NCI-H1092 (cell line): ENCODE measurements at regions not wholly inside any gene's neighbourhood (a gene's known extent, or its start where the extent isn't known, plus 50 kb on each side); places are given as distances from the start of the nearest gene placed in this dataset.
"Not testable (repeated sequence)": the region's sequence is repeated elsewhere in the genome, so short reads cannot be mapped to it uniquely, and the experiment has no call there.

Experiments used
- DNase-seq: peaks from one replicate; lab custom pipeline; 2025; lab: John Stamatoyannopoulos, UW

DNA sequence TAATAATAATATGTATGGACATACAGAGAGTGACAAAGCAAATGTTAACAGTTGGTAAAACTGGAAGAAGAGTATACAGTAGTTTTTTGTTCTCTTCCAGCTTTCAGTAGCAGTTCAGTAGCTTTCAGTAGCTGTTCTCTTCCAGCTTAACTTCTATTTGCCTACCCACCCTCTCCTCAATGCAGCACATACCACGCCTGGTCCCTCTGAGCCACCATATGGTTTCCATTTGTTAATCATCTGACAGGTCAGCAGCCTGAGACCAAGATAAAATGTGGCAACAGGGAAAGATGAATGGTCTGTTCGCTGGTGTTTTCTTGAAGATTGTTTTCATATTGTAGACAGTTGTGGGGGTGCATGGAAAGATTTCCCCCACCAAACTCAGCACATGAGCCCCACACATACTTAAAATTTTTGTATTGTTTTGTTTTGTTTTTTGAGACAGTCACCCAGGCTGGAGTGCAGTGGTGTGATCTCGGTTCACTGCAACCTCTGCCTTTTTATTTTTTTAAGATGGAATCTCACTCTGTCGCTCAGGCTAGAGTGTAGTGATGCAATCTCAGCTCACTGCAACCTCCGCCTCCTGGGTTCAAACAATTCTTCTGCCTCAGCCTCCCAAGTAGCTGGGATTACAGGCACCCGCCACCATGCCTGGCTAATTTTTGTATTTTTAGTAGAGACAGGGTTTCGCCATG lies 56.8 kb downstream of the ATP6V0E2 start:
- DNase-seq = not testable (repeated sequence)

DNA sequence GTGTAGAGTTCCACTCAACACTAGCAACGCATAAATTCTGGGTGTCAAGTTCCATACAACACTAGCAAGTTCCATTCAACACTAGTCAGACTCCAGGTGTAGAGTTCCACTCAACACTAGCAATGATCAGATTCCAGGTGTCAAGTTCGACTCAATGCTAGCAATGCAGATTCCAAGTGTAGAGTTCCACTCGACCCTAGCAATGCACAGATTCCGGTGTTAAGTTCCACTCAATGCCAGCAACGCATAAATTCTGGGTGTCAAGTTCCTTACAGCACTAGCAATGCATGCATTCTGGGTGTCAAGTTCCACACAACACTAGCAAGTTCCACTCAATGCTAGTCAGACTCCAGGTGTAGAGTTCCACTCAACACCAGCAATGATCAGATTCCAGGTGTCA lies 60.0 kb downstream of the ATP6V0E2 start:
- not testable (repeated sequence) for DNase-seq

DNA sequence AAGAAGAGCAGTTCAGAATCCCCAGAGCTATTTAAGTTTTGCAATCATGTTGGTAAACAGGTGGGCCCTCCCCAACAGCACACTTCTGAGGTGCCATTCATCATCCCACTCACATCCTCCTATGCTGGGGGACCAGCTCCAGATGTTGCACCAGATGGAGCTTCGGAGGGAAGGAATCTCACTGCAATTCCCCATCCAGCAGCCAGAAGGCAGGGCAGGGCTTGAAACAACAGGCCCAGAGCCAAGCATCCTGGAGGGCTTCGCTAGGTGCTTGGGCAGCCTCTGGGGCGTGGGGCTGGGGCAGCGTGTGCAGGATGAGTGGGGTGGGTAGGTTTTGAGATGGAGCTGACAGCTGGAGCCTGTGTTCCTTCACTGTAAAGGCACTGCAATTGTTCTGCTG lies 73.6 kb downstream of the ATP6V0E2 start:
- not testable (repeated sequence) for DNase-seq

DNA sequence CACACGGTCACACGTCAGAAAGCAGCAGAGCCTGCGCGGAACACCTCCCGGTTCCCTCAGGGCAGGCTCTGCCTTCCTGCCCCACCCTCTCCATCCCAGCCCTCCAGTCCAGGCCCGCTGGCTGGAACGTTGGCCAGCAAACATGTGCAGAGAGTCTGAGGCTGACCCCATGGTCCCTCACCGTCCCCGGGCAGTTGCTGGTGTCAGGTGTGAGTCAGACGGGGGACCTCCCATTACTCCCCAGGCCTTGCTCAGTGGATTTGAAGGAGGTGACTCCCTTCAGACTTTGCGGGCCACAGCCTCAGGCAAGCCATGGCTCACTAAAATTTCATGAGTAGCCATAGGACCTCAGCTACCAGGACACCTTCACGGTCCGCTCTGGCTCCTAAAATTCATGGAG lies 74.7 kb downstream of the ATP6V0E2 start:
- not testable (repeated sequence) for DNase-seq

DNA sequence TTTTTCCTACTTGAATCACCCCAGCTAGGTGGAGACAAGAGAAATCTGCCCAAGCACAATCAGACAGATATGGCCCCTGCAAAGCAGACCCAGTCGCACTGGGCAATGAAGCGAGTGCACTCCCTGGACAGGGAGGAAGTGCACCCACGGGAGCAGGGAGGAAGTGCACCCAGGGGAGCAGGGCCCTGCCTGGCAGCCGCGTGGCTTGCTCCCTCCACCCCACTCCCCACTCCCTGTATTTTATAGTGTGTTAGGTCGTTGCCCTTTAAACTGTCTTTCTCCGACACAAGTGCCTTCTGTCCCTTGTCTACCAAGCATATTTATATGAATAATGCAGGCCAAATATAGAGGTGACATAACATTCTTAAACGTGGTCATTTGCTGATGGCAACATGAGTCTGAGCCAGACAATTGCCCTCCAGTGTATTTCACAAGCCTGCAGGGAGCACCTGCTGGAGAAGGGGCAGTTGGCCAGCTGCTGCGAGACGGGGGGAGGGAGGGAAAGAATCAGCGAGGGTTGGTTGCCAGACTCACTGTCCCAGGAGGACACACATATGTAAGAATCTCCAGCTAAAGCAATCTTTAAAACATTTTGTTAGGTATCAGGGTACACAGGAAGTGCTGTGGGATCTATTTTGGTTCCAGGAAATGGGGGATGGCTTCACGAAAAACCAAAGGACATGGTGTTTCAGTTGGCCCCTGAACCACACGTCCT lies 76.3 kb downstream of the ATP6V0E2 start:
- peak; percentile 18 for DNase-seq

DNA sequence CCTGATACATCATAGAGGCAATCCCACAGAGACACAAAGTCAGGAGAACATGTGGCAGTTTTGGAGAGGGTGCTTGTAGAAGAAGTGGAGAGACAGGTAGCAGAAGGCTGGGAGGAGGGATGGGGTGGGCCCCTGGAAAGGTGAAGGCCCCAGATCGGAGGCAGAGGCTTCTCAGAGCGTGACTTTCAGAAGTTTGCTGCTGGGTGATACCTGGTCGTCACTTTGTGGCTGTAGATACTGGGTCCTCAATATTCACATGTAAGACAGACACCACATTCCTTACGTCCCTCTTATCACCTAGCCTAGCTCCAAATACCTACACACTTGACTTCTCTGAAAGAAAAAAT lies 76.8 kb downstream of the ATP6V0E2 start:
- not testable (repeated sequence) for DNase-seq

DNA sequence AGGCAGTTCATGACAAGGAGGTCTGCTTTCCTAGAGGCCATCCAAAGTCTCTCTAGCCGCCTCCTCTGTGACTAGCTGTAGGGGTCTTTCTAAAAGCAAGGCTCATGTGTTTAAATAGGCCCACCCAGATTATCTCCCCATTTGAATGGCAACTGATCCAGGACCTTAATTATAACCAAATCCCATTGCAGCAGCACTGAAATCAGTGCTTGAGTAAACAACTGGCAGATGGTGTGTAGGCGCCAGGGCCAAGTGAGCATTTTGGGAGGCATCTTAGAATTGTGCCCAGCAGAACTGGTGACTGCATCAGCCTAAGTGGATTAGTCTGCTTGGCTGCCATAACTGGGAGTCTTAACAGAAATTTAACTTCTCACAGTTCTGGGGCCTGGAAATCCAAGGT lies 77.8 kb downstream of the ATP6V0E2 start:
- DNase-seq = peak; percentile 52

DNA sequence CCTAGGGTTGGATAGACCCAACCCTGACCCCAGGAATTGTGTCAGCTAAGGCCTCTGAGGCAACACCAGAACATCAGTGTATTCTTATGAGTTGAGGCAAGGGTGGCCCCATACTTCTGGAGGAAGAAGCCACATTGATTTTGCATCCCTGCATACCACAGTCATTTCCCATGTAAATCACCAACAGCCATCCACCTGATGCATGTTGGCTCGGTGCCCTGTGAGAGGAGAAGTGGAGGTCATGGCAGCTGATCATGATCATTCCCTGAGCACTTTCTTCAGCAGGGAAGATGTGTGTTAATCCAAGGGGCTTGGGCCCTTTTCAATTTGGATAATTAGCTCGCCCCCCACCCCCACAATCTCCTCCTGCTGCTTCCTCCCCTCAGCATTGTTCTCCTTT lies 85.1 kb downstream of the ATP6V0E2 start:
- not testable (repeated sequence) for DNase-seq

DNA sequence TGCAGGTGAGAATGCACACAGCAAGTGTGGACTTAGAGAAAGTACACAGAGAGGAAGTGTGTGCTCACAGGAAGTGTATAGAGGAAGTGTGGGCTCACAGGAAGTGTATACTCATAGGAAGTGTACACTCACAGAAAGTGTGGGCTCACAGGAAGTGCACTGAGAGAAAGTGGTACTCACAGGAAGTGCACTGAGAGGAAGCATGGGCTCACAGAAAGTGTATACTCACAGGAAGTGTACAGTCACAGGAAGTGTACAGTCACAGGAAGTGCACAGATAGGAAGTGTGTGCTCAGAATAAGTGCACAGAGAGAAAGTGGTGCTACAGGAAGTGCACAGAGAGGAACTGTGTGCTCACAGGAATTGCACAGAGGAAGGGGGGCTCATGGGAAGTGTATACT lies 87.1 kb downstream of the ATP6V0E2 start:
- not testable (repeated sequence) for DNase-seq

DNA sequence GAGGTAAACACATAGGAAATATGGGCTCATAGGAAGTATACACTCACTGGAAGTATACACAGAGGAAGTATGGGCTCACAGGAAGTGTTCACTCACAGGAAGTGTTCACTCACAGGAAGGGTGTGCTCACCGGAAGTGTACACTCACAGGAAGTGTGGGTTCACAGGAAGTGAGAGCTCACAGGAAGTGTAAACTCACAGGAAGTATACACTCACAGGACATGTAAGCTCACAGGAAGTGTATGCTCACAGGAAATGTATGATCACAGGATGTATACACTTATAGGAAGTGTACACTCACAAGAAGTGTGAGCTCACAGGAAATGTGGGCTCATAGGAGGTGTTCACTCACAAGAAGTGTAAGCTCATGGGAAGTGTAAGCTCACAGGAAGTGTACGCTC lies 88.1 kb downstream of the ATP6V0E2 start:
- DNase-seq = not testable (repeated sequence)

DNA sequence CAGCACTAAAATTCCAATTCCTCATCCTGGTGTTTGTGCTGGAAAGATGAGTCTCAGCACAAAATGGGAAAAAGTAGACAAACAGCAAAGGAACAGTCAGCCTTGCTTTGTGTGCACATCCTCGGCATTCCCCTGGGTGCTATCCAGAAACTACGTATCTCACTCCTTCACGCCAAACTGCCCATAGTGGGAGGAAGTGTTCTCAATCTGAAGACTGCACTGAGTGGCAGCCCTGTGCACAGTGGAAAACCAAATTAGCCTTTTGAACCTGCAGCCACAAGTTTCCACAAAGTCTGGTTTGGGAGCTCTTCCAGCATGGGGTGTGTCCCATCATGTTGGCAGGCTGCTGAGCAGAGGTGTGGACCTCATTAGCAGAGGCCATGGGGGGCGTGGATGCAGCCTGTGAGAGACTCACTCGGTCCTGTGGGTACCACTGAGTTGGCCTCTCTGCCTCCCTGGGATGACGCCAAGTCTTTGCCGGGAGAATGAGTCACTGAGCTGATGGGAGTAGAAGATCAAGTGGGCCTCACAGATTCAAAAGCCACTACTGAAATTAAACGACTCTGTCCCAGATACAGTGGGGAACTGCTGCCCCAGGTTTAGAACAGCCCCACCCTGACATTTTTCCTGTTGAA lies 89.0 kb downstream of the ATP6V0E2 start:
- not testable (repeated sequence) for DNase-seq

DNA sequence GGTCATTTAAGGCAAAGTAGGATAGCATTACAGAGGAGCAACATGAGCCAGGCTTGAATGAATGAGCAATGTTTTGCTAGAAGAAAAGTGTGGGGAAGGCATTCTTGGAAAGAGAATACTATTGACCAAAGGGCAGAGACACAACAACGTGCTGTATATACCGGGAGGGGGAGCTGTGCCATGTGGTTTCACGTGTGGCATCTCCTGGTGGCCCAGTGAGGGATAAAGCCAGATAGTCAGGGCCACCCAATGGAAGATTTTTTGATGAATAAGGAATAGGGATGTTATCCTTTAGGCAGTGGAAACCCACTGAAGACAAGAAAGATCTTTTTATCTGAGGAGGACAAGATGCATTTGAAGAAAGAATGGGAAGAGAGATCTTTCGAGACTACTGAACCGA lies 90.2 kb downstream of the ATP6V0E2 start:
- not testable (repeated sequence) for DNase-seq

DNA sequence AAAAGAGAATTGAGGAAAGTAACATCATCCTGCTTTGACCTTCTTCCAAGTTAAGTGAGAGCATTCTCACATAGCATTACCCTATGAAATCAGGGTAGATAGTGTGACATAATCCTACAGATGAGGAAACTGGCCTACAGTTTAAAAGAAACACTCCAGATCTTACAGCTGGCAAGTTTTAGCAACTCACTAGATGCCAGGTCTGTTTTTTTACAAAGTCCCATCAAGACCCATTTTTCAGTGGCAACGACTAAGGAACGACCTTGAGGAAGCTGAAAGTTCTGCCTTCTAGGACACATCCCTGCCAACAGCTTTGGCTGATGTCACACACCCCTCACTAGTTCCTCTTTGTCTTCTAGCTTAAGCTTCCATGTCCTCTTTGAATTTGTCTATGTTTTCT lies 92.7 kb downstream of the ATP6V0E2 start:
- not testable (repeated sequence) for DNase-seq

DNA sequence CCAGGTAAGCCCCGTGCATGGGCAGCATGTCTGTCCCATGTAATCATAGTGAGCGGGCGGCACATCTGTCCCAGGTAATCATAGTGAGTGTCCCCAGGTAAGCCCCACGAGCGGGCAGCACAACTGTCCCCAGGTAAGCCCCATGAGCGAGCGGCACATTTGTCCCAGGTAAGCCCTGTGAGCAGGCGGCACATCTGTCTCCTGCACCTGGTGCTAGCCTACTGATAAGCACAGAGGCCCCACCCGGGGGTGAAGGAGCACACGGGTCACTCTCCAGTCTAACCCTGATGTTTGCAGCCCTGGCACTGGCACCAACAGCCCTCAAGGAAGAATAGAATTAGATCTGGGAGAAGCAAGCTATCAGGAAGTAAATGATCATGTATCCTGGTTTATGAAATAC lies 99.2 kb downstream of the ATP6V0E2 start:
- DNase-seq = not testable (repeated sequence)

DNA sequence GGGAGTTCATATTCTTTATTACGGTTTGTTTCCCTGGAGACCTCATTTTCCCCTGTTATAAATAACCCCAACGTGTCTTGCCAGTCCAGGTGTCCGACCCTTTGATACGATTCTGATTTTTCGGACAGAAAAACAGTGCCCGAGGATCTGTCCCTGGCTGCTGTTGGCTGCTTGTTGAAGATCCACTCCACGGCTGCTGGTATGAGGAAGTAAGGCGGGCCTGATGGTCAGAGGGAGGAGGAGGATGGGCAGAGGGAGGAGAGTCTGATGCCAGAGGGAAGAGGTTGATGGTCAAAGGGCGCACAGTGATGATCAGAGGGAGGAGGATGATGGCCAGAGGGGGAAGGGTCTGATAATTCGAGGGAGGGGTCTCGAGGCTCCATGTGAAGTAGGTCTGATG lies 99.9 kb downstream of the ATP6V0E2 start:
- not testable (repeated sequence) for DNase-seq

DNA sequence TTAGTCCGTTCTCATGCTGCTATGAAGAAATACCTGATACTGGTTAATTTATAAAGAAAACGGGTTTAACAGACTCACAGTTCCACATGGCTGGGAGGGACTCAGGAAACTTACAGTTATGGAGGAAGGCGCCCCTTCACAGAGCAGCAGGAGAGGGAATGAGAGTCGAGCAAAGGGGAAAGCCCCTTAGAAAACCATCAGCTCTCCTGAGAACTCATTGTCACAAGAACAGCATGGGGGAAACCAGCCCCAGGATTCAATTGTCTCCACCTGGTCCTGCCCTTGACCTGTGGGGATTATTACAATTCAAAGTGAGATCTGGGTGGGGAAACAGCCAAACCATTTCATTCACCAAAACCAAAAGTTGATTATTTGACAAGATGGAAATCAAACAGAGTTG lies 101.8 kb downstream of the ATP6V0E2 start:
- not testable (repeated sequence) for DNase-seq

DNA sequence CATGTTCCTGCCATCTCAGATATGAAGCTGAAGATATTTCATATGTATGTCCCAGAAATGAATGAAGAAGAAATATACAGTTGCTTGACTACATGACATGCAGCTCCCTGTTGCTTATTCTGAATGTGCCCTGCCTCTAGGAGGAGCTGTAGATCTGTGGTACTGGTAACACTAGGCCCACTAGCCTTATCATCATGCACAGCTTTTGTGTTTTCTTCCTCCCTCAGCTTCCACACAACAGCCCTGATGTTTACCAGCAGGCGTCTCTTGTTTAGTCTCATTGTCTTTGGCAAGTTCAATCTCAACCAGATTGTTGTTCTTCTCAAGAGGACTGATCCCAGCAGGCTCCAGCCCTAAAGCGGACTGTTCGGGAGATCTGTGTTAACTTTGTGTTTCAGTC lies 104.8 kb downstream of the ATP6V0E2 start:
- DNase-seq = not testable (repeated sequence)

DNA sequence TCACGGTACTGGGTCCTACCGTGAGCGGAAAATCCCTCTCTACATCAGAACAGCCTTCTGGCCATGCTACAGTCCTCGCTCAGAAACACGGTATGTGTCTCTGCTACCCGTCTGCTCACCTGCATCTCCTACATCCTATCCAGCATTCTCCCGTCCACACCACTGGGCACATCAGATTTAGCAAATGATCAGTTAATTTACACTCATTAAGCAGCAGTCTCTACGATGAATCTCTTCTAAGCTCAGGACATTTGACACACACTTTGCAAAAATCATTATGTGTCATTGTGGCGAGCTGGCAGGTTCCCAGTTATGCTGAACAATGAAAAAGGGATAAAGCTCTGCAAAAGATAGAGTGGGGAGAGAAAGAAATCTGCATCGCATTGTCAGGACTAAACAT lies 105.2 kb downstream of the ATP6V0E2 start:
- DNase-seq = not testable (repeated sequence)

DNA sequence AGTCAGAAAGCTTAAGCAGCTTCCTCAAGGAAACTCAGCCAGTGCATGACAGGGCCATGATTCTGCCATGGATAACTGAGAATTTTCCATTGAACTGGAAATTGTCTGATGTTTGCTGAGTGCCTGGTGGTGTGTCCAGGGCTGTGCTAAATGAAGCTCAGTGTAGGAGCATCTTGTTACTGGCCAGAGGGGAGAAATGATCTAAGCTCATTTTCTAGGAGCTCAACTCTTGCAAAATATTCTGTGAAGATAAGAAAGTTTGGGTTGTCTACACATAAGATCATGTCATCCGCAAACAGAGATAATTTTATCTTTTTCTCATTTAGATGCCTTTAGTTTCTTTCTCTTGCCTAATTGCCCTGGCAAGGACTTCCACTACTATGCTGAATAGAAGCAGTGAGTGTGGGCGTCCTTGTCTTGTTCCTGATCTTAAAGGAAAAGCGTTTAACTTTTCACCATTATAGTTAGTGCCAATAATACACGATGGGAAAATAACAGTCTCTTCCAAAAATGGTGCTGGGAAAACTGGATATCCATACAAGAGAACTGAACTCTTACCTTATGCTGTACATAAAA lies 108.9 kb downstream of the ATP6V0E2 start:
- DNase-seq = not testable (repeated sequence)

DNA sequence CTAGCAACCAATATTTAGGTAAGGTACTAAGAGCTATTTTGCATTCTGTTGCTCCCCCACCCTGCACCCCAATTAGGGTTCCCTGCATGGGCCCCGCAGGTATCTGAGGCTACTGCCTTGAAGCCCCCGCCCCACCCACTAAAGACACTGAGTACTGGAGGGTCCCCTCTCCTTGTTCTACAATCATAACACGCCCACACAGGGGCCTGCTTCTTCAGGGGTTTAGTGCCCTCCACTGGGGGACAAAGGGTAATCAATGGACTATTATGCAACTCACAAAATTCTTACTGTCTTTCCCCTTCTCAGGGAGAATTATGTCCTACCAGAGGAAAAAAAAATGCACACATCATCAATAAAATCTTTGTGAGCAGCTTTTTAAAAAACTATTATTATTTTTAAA lies 113.1 kb downstream of the ATP6V0E2 start:
- not testable (repeated sequence) for DNase-seq

DNA sequence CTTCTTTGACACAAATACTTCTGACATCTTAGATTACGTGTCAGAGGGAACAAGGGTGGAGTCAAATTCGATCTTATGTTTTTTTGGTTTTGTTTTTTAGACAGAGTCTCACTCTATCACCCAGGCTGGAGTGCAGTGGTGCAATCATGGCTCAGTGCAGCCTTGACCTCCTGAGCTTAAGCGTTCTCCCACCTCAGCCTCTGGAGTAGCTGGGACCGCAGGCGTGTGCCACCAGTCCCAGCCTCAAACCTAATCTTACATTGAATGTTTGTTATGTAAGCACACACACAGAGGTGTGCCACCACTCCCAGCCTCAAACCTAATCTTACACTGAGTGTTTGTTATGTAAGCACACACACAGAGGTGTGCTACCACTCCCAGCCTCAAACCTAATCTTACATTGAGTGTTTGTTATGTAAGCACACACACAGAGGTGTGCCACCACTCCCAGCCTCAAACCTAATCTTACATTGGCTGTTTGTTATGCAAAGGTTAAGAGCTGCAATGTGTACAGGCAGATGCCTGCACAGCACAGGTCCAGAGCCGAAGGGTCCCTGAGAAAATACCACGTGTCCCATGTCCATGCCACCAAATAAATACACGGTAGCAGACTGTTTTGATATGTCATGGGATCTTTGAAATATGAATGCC lies 118.0 kb downstream of the ATP6V0E2 start:
- not testable (repeated sequence) for DNase-seq

DNA sequence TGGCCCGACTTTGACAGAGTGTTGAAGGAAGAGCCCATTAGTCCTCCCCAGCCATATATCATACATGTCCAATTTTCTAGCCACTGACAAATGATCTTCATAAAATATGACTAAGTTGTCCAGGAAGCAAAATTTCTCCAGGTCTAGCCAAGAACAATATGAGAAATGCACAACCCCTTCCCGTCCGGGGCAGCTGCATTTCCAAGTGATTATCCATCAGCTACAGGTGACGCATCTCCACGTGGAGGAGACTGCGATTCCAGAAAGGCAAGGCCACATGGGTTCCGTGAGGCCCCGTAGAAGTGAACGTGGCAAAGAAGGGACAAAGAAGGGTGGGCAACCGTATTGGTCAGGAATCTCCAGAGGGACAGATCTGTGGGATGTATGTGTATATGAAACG lies 118.6 kb downstream of the ATP6V0E2 start:
- not testable (repeated sequence) for DNase-seq
